Thyroid gland (tissue), 4 donors: ENCODE measurements at regions not wholly inside any gene's neighbourhood (a gene's known extent, or its start where the extent isn't known, plus 50 kb on each side); places are given as distances from the start of the nearest gene placed in this dataset.

Source experiments
- DNase-seq, 2 donors: peaks; one replicate each; pipeline ENCODE4 v3.0.0-alpha.2; 2019
- H3K27ac ChIP-seq, 3 donors: fragments of 200-600 bp; sonication (generic); 1 replicate in 2 of 3; 2 replicates in 1 of 3; pipeline ENCODE4 v1.5.1; 2016 to 2019; ENCODE audit warnings: mild to moderate bottlenecking in 1 of 3, moderate library complexity in 1 of 3
- H3K27me3 ChIP-seq: fragments of 200-600 bp; sonication (generic); one replicate; pipeline ENCODE4 v1.5.1; 2019
- H3K36me3 ChIP-seq, 2 donors: fragments of 200-600 bp; sonication (generic); one replicate each; pipeline ENCODE4 v1.5.1; 2016 to 2019
- H3K4me1 ChIP-seq, 2 donors: fragments of 200-600 bp; sonication (generic); one replicate each; pipeline ENCODE4 v1.5.1; 2017 to 2019
- H3K4me3 ChIP-seq, 3 donors: fragments of 200-600 bp; sonication (generic); replicated peaks in 1 of 3; 1 replicate in 2 of 3; 2 replicates in 1 of 3; pipeline ENCODE4 v1.5.1; 2016; ENCODE audit warnings: mild to moderate bottlenecking in 1 of 3
- H3K9me3 ChIP-seq: fragments of 200-600 bp; sonication (generic); one replicate; pipeline ENCODE4 v1.5.1; 2017
- CTCF ChIP-seq, 6 experiments: fragments of 200-600 bp in 3 of 6; fragments of 450-650 bp in 3 of 6; sonication (generic) in 3 of 6; IDR thresholded peaks; one replicate each; pipeline ENCODE4 v1.5.1; 2016 to 2019; ENCODE audit warnings: antibody characterized with exemption in 6 of 6, mild to moderate bottlenecking in 2 of 6, inconsistent platforms in 1 of 6, moderate library complexity in 1 of 6
- POLR2A ChIP-seq, 2 donors: fragments of 450-650 bp; IDR thresholded peaks; one replicate each; pipeline ENCODE4 v1.6.1; 2017; ENCODE audit warnings: antibody characterized with exemption in 2 of 2, mild to moderate bottlenecking in 2 of 2, moderate library complexity in 1 of 2
- WGBS, 2 donors: methylation state at CpG; one replicate each; pipeline ENCODE4 v1.1.5; 2017; 5-methylcytosine and 5-hydroxymethylcytosine counted together
- intact Hi-C: fragments of 100-400 bp; cut with DNase I; formaldehyde crosslinking; loops from one replicate; pipeline ENCODE4 v1.15.1; 2023

- intact Hi-C loops, result no loop called here
Observed at GRCh38 chr13:30128591-30128990, 178.8 kb downstream of the KATNAL1 start.

GRCh38 chr13:30128095-30128494, 179.3 kb downstream of the KATNAL1 start:
- WGBS, 2 donors, result 93% methylated on average over 1 of the region's 1 CpG
- intact Hi-C loops, result no loop called here

More at GRCh38 chr13:30128591-30128990, 178.8 kb downstream of the KATNAL1 start:
- WGBS, 2 donors, result 95 to 98% methylated on average over 2 of the region's 2 CpGs
- H3K4me3 ChIP-seq, result no peak overlapping the region
- no peaks in the 10 kb centered on the region for H3K27me3 ChIP-seq
- H3K4me1 ChIP-seq, result peaks cover 5 to 28% of the 10 kb centered on the region in 2 donors
- no peak overlapping the region for H3K27ac ChIP-seq
- DNase-seq, result no peak
- no peak for TF ChIP-seq CTCF (IDR thresholded peaks at IDR 0.05)
- no peak for TF ChIP-seq POLR2A (IDR thresholded peaks at IDR 0.05)
- H3K36me3 ChIP-seq, result no peaks in the 10 kb centered on the region
- H3K9me3 ChIP-seq, result no peaks in the 10 kb centered on the region

GRCh38 chr13:30126903-30127428, 180.4 kb downstream of the KATNAL1 start:
- Histone ChIP-seq H3K9me3 (no peaks in the 10 kb centered on the region), H3K36me3 (no peaks in the 10 kb centered on the region), H3K27me3 (no peaks in the 10 kb centered on the region), H3K4me3 (no peak overlapping the region), H3K4me1 (peaks cover 5 to 19% of the 10 kb centered on the region in 2 donors), H3K27ac (peak overlapping the region in 2 of 3 donors; percentile 34 to 66)
- WGBS, 2 donors, result 95 to 99% methylated on average over 4 of the region's 4 CpGs
- intact Hi-C loops, result no loop called here
- DNase-seq, result no peak
- TF ChIP-seq POLR2A (IDR thresholded peaks at IDR 0.05) (no peak), CTCF (IDR thresholded peaks at IDR 0.05) (no peak)

More at GRCh38 chr13:30128095-30128494, 179.3 kb downstream of the KATNAL1 start:
- Histone ChIP-seq H3K4me3 (no peak overlapping the region), H3K27me3 (no peaks in the 10 kb centered on the region), H3K36me3 (no peaks in the 10 kb centered on the region), H3K4me1 (peaks cover 5 to 26% of the 10 kb centered on the region in 2 donors), H3K27ac (no peak overlapping the region), H3K9me3 (no peaks in the 10 kb centered on the region)
- no peak for DNase-seq
- TF ChIP-seq CTCF (IDR thresholded peaks at IDR 0.05) (no peak), POLR2A (IDR thresholded peaks at IDR 0.05) (no peak)

- WGBS, 2 donors, result 15 to 25% methylated on average over 5 of the region's 5 CpGs
- Histone ChIP-seq H3K4me3 (no peak overlapping the region), H3K27me3 (no peaks in the 10 kb centered on the region), H3K9me3 (no peaks in the 10 kb centered on the region), H3K36me3 (no peaks in the 10 kb centered on the region), H3K27ac (peak overlapping the region; percentile 14 to 66 (median 22)), H3K4me1 (peaks cover 5 to 19% of the 10 kb centered on the region in 2 donors)
- intact Hi-C loops, result no loop called here
- DNase-seq, result peak; percentile 61 to 82
- no peak for TF ChIP-seq POLR2A (IDR thresholded peaks at IDR 0.05)
- TF ChIP-seq CTCF (IDR thresholded peaks at IDR 0.05), result no peak
Observed at GRCh38 chr13:30125422-30126073, 181.8 kb downstream of the KATNAL1 start.

- intact Hi-C loops, result no loop called here
Observed at GRCh38 chr13:30124131-30124768, 183.1 kb downstream of the KATNAL1 start.

More at GRCh38 chr13:30124131-30124768, 183.1 kb downstream of the KATNAL1 start:
- Histone ChIP-seq H3K27ac (no peak overlapping the region), H3K9me3 (no peaks in the 10 kb centered on the region), H3K27me3 (no peaks in the 10 kb centered on the region), H3K36me3 (no peaks in the 10 kb centered on the region), H3K4me3 (no peak overlapping the region), H3K4me1 (peaks cover 13 to 27% of the 10 kb centered on the region in 2 donors)
- no peak for DNase-seq
- WGBS, 2 donors, result 97 to 98% methylated on average over 18 of the region's 18 CpGs
- TF ChIP-seq CTCF (IDR thresholded peaks at IDR 0.05), result no peak
- no peak for TF ChIP-seq POLR2A (IDR thresholded peaks at IDR 0.05)
